Breast epithelium (tissue), 3 donors: ENCODE measurements at regions not wholly inside any gene's neighbourhood (a gene's known extent, or its start where the extent isn't known, plus 50 kb on each side); places are given as distances from the start of the nearest gene placed in this dataset.

Experiments used
- POLR2A ChIP-seq: fragments of 450-650 bp; IDR thresholded peaks from one replicate; pipeline ENCODE4 v1.6.1; 2016; ENCODE audit warnings: antibody characterized with exemption, mild to moderate bottlenecking, moderate library complexity
- POLR2AphosphoS5 ChIP-seq, 3 donors: sonication (generic); formaldehyde crosslinking; IDR thresholded peaks; one replicate each; pipeline ENCODE4 v1.6.1; 2017; ENCODE audit warnings: antibody characterized with exemption in 3 of 3
- TF ChIP-seq, protein P1 (sequence below), 3 donors: fragments of 450-650 bp; IDR thresholded peaks; one replicate each; pipeline ENCODE4 v1.5.1; 2016 to 2017; ENCODE audit warnings: antibody characterized with exemption in 3 of 3, mild to moderate bottlenecking in 3 of 3, moderate library complexity in 3 of 3

GRCh38 chr1:204791453-204792353 is 79.0 kb upstream of the NFASC start:
- TF ChIP-seq, protein P1, sequence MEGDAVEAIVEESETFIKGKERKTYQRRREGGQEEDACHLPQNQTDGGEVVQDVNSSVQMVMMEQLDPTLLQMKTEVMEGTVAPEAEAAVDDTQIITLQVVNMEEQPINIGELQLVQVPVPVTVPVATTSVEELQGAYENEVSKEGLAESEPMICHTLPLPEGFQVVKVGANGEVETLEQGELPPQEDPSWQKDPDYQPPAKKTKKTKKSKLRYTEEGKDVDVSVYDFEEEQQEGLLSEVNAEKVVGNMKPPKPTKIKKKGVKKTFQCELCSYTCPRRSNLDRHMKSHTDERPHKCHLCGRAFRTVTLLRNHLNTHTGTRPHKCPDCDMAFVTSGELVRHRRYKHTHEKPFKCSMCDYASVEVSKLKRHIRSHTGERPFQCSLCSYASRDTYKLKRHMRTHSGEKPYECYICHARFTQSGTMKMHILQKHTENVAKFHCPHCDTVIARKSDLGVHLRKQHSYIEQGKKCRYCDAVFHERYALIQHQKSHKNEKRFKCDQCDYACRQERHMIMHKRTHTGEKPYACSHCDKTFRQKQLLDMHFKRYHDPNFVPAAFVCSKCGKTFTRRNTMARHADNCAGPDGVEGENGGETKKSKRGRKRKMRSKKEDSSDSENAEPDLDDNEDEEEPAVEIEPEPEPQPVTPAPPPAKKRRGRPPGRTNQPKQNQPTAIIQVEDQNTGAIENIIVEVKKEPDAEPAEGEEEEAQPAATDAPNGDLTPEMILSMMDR (IDR thresholded peaks at IDR 0.05) = peak in 2 of 3 donors; percentile 39 to 46
- no peak for TF ChIP-seq POLR2A
- TF ChIP-seq POLR2AphosphoS5 (IDR thresholded peaks at IDR 0.05) = no peak
